Thoracic aorta (tissue), 2 donors: ENCODE measurements at regions not wholly inside any gene's neighbourhood (a gene's known extent, or its start where the extent isn't known, plus 50 kb on each side); places are given as distances from the start of the nearest gene placed in this dataset.

Experiments
- ATAC-seq: fragments of 150-250 bp; one replicate; pipeline ENCODE4 v1.8.0; 2017; ENCODE audit warnings: low read depth; ENCODE audit not compliant: insufficient number of reproducible peaks, low FRiP score
- DNase-seq: peaks from one replicate; pipeline ENCODE4 v3.0.0-alpha.2; 2020; ENCODE audit warnings: low spot score
- H3K27ac ChIP-seq, 2 donors: fragments of 200-600 bp; sonication (generic); 1 replicate in 1 of 2; 2 replicates in 1 of 2; pipeline ENCODE4 v1.5.1; 2016; ENCODE audit warnings: mild to moderate bottlenecking in 2 of 2, moderate library complexity in 2 of 2
- H3K27me3 ChIP-seq: fragments of 200-600 bp; sonication (generic); replicated peaks from 2 replicates; pipeline ENCODE4 v1.6.0; 2016; ENCODE audit warnings: mild to moderate bottlenecking; ENCODE audit not compliant: insufficient read depth
- H3K36me3 ChIP-seq: fragments of 200-600 bp; sonication (generic); one replicate; pipeline ENCODE4 v1.5.1; 2016
- H3K4me1 ChIP-seq, 2 donors: fragments of 200-600 bp; sonication (generic); 1 replicate in 1 of 2; 2 replicates in 1 of 2; pipeline versions ENCODE4 v1.5.1 to v1.6.0; 2016; ENCODE audit warnings: low read depth in 2 of 2, mild to moderate bottlenecking in 1 of 2; ENCODE audit not compliant: control insufficient read depth in 1 of 2
- H3K4me3 ChIP-seq: fragments of 200-600 bp; sonication (generic); 2 replicates; pipeline ENCODE4 v1.5.1; 2016; ENCODE audit warnings: mild to moderate bottlenecking
- H3K9me3 ChIP-seq: fragments of 200-600 bp; sonication (generic); 2 replicates; pipeline ENCODE4 v1.5.1; 2016
- TF ChIP-seq, protein P1 (sequence below): fragments of 200-600 bp; sonication (generic); IDR thresholded peaks from one replicate; pipeline ENCODE4 v1.5.1; 2019; ENCODE audit warnings: antibody characterized with exemption

DNA sequence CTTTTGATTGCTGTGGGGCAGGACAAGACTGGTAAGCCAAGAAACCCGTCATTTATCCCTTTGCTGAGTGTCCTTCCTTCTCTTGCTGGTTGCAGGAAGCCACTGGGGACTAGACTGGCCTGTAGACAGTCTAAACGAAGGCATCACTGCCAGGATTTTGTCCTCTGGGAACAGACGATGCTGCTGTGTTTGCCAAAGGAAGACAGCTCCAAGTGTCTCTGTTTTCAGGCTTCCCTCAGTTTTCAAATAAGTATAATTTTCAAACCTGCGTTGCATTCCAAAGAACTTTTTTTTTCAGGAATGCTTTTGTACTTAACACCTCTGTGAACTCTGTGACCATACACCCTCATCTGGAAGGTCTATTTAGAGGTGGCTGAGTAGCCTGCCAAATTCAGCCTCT is 269.4 kb downstream of the HLX start:
- no peaks in the 10 kb centered on the region for H3K9me3 ChIP-seq
- H3K27me3 ChIP-seq = no peaks in the 10 kb centered on the region
- ATAC-seq (no peak), DNase-seq (no peak)
- no peaks in the 10 kb centered on the region for H3K4me1 ChIP-seq
- H3K36me3 ChIP-seq = no peaks in the 10 kb centered on the region
- TF ChIP-seq, protein P1, sequence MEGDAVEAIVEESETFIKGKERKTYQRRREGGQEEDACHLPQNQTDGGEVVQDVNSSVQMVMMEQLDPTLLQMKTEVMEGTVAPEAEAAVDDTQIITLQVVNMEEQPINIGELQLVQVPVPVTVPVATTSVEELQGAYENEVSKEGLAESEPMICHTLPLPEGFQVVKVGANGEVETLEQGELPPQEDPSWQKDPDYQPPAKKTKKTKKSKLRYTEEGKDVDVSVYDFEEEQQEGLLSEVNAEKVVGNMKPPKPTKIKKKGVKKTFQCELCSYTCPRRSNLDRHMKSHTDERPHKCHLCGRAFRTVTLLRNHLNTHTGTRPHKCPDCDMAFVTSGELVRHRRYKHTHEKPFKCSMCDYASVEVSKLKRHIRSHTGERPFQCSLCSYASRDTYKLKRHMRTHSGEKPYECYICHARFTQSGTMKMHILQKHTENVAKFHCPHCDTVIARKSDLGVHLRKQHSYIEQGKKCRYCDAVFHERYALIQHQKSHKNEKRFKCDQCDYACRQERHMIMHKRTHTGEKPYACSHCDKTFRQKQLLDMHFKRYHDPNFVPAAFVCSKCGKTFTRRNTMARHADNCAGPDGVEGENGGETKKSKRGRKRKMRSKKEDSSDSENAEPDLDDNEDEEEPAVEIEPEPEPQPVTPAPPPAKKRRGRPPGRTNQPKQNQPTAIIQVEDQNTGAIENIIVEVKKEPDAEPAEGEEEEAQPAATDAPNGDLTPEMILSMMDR = no peak
- H3K4me3 ChIP-seq = no peak overlapping the region
- H3K27ac ChIP-seq = no peak overlapping the region

- TF ChIP-seq, protein P1 = no peak
- no peaks in the 10 kb centered on the region for H3K9me3 ChIP-seq
- DNase-seq (no peak), ATAC-seq (no peak)
- no peak overlapping the region for H3K27ac ChIP-seq
- H3K4me3 ChIP-seq = no peak overlapping the region
- no peaks in the 10 kb centered on the region for H3K4me1 ChIP-seq
- no peaks in the 10 kb centered on the region for H3K36me3 ChIP-seq
- no peaks in the 10 kb centered on the region for H3K27me3 ChIP-seq
Observed at GRCh38 chr1:221149111-221149510, 269.9 kb downstream of the HLX start.

DNA sequence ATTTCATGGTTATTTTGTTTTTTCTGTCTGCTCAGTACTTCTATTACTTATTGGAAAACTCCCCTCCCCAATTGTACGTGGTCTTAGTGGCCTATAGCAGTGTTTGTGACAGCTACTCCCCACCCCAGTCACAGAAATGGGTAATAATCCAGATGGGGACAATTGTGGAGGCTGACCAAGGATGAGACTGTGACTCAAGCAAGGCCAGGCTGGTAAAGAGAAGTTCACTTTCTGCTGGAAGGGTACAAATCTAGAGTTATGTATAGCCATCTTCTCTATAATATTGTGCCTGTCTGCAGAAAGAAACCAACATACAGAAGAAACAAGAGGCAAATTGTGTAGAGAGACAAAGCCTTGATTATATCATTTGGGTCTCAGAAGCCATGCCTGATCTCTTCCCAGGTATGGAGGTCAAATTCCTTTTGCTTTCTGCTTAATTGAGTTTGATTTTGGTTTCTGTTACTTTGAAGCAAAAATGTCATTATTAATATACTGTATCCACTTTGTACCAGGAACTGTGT is 270.4 kb downstream of the HLX start:
- Histone ChIP-seq H3K9me3 (no peaks in the 10 kb centered on the region), H3K36me3 (no peaks in the 10 kb centered on the region), H3K4me1 (no peaks in the 10 kb centered on the region), H3K4me3 (no peak overlapping the region), H3K27me3 (no peaks in the 10 kb centered on the region), H3K27ac (no peak overlapping the region)
- DNase-seq (no peak), ATAC-seq (no peak)
- TF ChIP-seq, protein P1 = no peak

GRCh38 chr1:221150996-221151395 is 271.8 kb downstream of the HLX start:
- TF ChIP-seq, protein P1 = no peak
- DNase-seq (no peak), ATAC-seq (no peak)
- H3K9me3 ChIP-seq = no peaks in the 10 kb centered on the region
- H3K4me1 ChIP-seq = no peaks in the 10 kb centered on the region
- no peak overlapping the region for H3K27ac ChIP-seq
- H3K4me3 ChIP-seq = no peak overlapping the region
- no peaks in the 10 kb centered on the region for H3K27me3 ChIP-seq
- H3K36me3 ChIP-seq = no peaks in the 10 kb centered on the region

DNA sequence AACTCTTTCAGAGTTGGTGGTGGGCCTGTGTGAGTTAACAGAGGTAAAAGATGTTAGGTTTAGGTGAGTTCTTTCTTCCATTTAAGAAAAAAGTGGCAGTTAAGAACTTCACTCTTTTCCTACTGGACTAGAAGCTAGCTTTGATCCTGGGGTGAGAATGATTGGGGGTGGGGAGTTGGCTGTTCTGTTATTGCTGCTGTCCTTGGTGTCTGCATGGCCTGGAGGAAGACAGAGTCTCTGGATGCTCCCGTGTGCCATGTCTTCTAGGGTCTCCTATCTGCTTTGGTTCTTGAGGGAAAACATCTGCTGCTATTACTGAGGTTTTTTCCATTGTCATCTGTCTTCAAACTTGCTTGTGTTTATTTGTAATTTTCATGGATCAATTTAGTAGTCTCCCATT is 275.7 kb downstream of the HLX start:
- TF ChIP-seq, protein P1 = no peak
- Histone ChIP-seq H3K9me3 (no peaks in the 10 kb centered on the region), H3K27ac (no peak overlapping the region), H3K4me1 (no peaks in the 10 kb centered on the region), H3K27me3 (no peaks in the 10 kb centered on the region), H3K4me3 (no peak overlapping the region), H3K36me3 (no peaks in the 10 kb centered on the region)
- DNase-seq (no peak), ATAC-seq (no peak)
